HepG2 (cell line): ENCODE measurements at regions not wholly inside any gene's neighbourhood (a gene's known extent, or its start where the extent isn't known, plus 50 kb on each side); places are given as distances from the start of the nearest gene placed in this dataset.

Source experiments
- ATAC-seq: fragments of 200-7000 bp; cut with Tn5 transposase; 3 replicates; pipeline ENCODE4 v1.9.1; 2020; ENCODE audit warnings: mild to moderate bottlenecking, moderate library complexity
- BruUV-seq: library from RNA; stranded (reverse); fragments of 400-500 nt; replicated peaks from 2 replicates; lab custom pipeline; 2021; lab: Mats Ljungman, UMichigan
- CTCF ChIA-PET: fragments of 300-600 bp; formaldehyde crosslinking; extraction: SDS; loops from one replicate; lab custom pipeline; 2021; ENCODE audit warnings: low total read pairs, inconsistent platforms, low intra/inter-chr PET ratio; lab: Yijun Ruan, JAX
- POLR2A ChIA-PET: fragments of 350-600 bp; sonication (Branson Sonifier 250); formaldehyde crosslinking; loops from one replicate; lab custom pipeline; 2020; ENCODE audit warnings: antibody characterized with exemption, inconsistent platforms; lab: Yijun Ruan, JAX
- DNase-seq: peaks from one replicate; pipeline ENCODE4 v3.0.0-alpha.2; 2015; ENCODE audit warnings: low spot score
- FAIRE-seq: peaks from 3 replicates; lab custom pipeline; 2011; peaks lifted over from hg19 to GRCh38; lab: Jason Lieb, UNC
- H2AFZ ChIP-seq: one replicate; pipeline ENCODE4 v1.6.1; 2011; ENCODE audit warnings: low read length, inconsistent platforms
- H3K27ac ChIP-seq: fragments of 300-600 bp; 3 replicates; pipeline ENCODE4 v1.8.0; 2011; ENCODE audit warnings: mixed run types, mild to moderate bottlenecking, mixed read lengths, low read length, inconsistent platforms; ENCODE audit not compliant: insufficient read depth; ENCODE audit errors: extremely low read length
- H3K27me3 ChIP-seq, 2 experiments: fragments of 200-600 bp in 1 of 2; 2 replicates in 1 of 2; 3 replicates in 1 of 2; pipeline versions ENCODE4 v1.6.0 to v1.8.0; 2011; ENCODE audit warnings: low read length in 2 of 2, mild to moderate bottlenecking in 2 of 2, moderate library complexity in 2 of 2, inconsistent platforms in 1 of 2; ENCODE audit not compliant: insufficient read depth in 2 of 2, control insufficient read depth in 1 of 2
- H3K36me3 ChIP-seq, 2 experiments: fragments of 200-600 bp in 1 of 2; replicated peaks in 1 of 2; 2 replicates in 1 of 2; 3 replicates in 1 of 2; pipeline versions ENCODE4 v1.5.1 to v1.8.0; 2011; ENCODE audit warnings: low read length in 2 of 2, inconsistent platforms in 1 of 2; ENCODE audit not compliant: insufficient read depth in 2 of 2, control insufficient read depth in 1 of 2
- H3K4me1 ChIP-seq: 2 replicates; pipeline ENCODE4 v1.5.1; 2012; ENCODE audit warnings: low read length, inconsistent platforms; ENCODE audit not compliant: insufficient read depth
- H3K4me2 ChIP-seq: 2 replicates; pipeline ENCODE4 v1.6.0; 2011; ENCODE audit warnings: low read depth, low read length, inconsistent platforms
- H3K4me3 ChIP-seq, 3 experiments: fragments of 200-600 bp in 1 of 3; sonication (generic), shearing (Covaris generic) in 1 of 3; replicated peaks in 1 of 3; 2 replicates each; pipeline ENCODE4 v1.5.1; 2011 to 2016; ENCODE audit warnings: low read length in 3 of 3, inconsistent platforms in 2 of 3, low read depth in 2 of 3, mild to moderate bottlenecking in 2 of 3, control low read depth in 1 of 3, mixed read lengths in 1 of 3; ENCODE audit not compliant: insufficient read depth in 1 of 3
- H3K79me2 ChIP-seq: one replicate; pipeline ENCODE4 v1.6.1; 2011; ENCODE audit warnings: low read length, inconsistent platforms; ENCODE audit not compliant: insufficient read depth
- H3K9ac ChIP-seq: 2 replicates; pipeline ENCODE4 v1.6.0; 2011; ENCODE audit warnings: mild to moderate bottlenecking, low read depth, low read length, inconsistent platforms; ENCODE audit not compliant: insufficient read depth
- H3K9me3 ChIP-seq: 2 replicates; pipeline ENCODE4 v1.5.1; 2012; ENCODE audit warnings: mild to moderate bottlenecking, low read length
- H4K20me1 ChIP-seq: 2 replicates; pipeline ENCODE4 v1.6.0; 2011; ENCODE audit warnings: inconsistent platforms, mild to moderate bottlenecking, low read length, moderate library complexity; ENCODE audit not compliant: insufficient read depth
- EZH2 ChIP-seq: conservative IDR thresholded peaks from 2 replicates; pipeline ENCODE4 v1.6.1; 2012; ENCODE audit warnings: mild to moderate bottlenecking, low read depth, low read length, moderate library complexity
- KMT2B ChIP-seq: IDR thresholded peaks from 2 replicates; pipeline ENCODE4 v1.6.1; 2016; ENCODE audit warnings: missing genetic modification reagents, missing compliant biosample characterization
- MTF2 ChIP-seq: sonication (generic); formaldehyde crosslinking; IDR thresholded peaks from 2 replicates; pipeline ENCODE4 v1.5.0; 2020; ENCODE audit warnings: missing genetic modification reagents, borderline replicate concordance
- MXD1 ChIP-seq: sonication (generic); formaldehyde crosslinking; IDR thresholded peaks from 2 replicates; pipeline ENCODE4 v1.4.0; 2020; ENCODE audit warnings: mild to moderate bottlenecking, missing genetic modification reagents
- MXD4 ChIP-seq: IDR thresholded peaks from 2 replicates; pipeline ENCODE4 v1.6.1; 2016; ENCODE audit warnings: mild to moderate bottlenecking, missing biosample characterization, missing genetic modification reagents
- PAXIP1 ChIP-seq: sonication (generic); formaldehyde crosslinking; conservative IDR thresholded peaks from 2 replicates; pipeline ENCODE4 v1.4.0; 2020; ENCODE audit warnings: mild to moderate bottlenecking, missing genetic modification reagents, moderate library complexity
- SOX5 ChIP-seq: IDR thresholded peaks from 2 replicates; pipeline ENCODE4 v1.6.1; 2016; ENCODE audit warnings: borderline replicate concordance
- TAF1 ChIP-seq: sonication (generic); formaldehyde crosslinking; IDR thresholded peaks from 2 replicates; pipeline ENCODE4 v1.4.0; 2020; ENCODE audit warnings: missing genetic modification reagents
- U2AF2 ChIP-seq: fragments of 200-400 bp; formaldehyde crosslinking; IDR thresholded peaks from 2 replicates; pipeline ENCODE4 v1.6.1; 2017; ENCODE audit warnings: low read depth, mild to moderate bottlenecking, low read length
- XBP1 ChIP-seq: sonication (generic); formaldehyde crosslinking; IDR thresholded peaks from 2 replicates; pipeline ENCODE4 v1.5.0; 2020; ENCODE audit warnings: missing genetic modification reagents
- ZNF207 ChIP-seq: fragments of 450-650 bp; IDR thresholded peaks from 2 replicates; pipeline ENCODE4 v1.6.1; 2016; ENCODE audit warnings: antibody characterized with exemption, borderline replicate concordance
- ZNF281 ChIP-seq: sonication (generic); formaldehyde crosslinking; IDR thresholded peaks from 2 replicates; pipeline ENCODE4 v1.4.0; 2020; ENCODE audit warnings: missing genetic modification reagents, borderline replicate concordance
- ZNF326 ChIP-seq: sonication (generic); formaldehyde crosslinking; IDR thresholded peaks from 2 replicates; pipeline ENCODE4 v1.4.0; 2020; ENCODE audit warnings: missing genetic modification reagents, borderline replicate concordance
- ZNF773 ChIP-seq: sonication (generic); formaldehyde crosslinking; IDR thresholded peaks from 2 replicates; pipeline ENCODE4 v1.4.0; 2020; ENCODE audit warnings: missing genetic modification reagents, borderline replicate concordance
- WGBS: methylation state at CpG from one replicate; pipeline ENCODE4 v1.1.6; 2017; ENCODE audit warnings: low lambda C conversion rate; 5-methylcytosine and 5-hydroxymethylcytosine counted together
- in situ Hi-C: cut with HindIII; loops from 2 replicates; pipeline ENCODE4 v1.10.0; 2017; ENCODE audit warnings: low pct_unique_long_range_greater_than_20kb; ENCODE audit not compliant: extremely low pct_ligation_motif_present
- intact Hi-C: fragments of 100-400 bp; cut with micrococcal nuclease; formaldehyde crosslinking; loops from one replicate; pipeline ENCODE4 v1.10.0; 2022; ENCODE audit not compliant: unreplicated experiment

GRCh38 chr10:121294630-121295029, 303.6 kb downstream of the FGFR2 start:
- no peak for ATAC-seq
- H3K79me2 ChIP-seq = no peaks in the 10 kb centered on the region
- H2AFZ ChIP-seq = no peak overlapping the region
- in situ Hi-C loops = no loop called here
- no peak overlapping the region for H3K9ac ChIP-seq
- intact Hi-C loops = no loop called here
- no peaks in the 10 kb centered on the region for H3K9me3 ChIP-seq
- H3K4me3 ChIP-seq = no peak overlapping the region
- H3K4me2 ChIP-seq = no peak overlapping the region
- H3K36me3 ChIP-seq = no peaks in the 10 kb centered on the region
- TF ChIP-seq ZNF326 (CRISPR knock-in tag) (no peak), MXD4 (CRISPR knock-in tag) (no peak), MTF2 (CRISPR knock-in tag) (no peak), MXD1 (CRISPR knock-in tag) (no peak)
- TF ChIP-seq, all 625 proteins: peak for 0
- no peaks in the 10 kb centered on the region for H4K20me1 ChIP-seq
- ChIA-PET CTCF (no interaction called here), POLR2A (no interaction called here)
- BruUV-seq = no TSS peak
- H3K27ac ChIP-seq = no peak overlapping the region
- no peak for DNase-seq
- FAIRE-seq = no peak
- no peaks in the 10 kb centered on the region for H3K4me1 ChIP-seq
- WGBS = 0% methylated on average over 3 of the region's 3 CpGs
- peaks cover 1 to 13% of the 10 kb centered on the region in 2 experiments; a peak in 2 of 5 replicates for H3K27me3 ChIP-seq

GRCh38 chr10:121296378-121296777, 301.9 kb downstream of the FGFR2 start:
- no peak for FAIRE-seq
- in situ Hi-C loops = no loop called here
- 39% methylated on average over 2 of the region's 2 CpGs for WGBS
- no peaks in the 10 kb centered on the region for H4K20me1 ChIP-seq
- no peak overlapping the region for H3K4me2 ChIP-seq
- CTCF ChIA-PET = no interaction called here
- no peak for ATAC-seq
- no peak overlapping the region for H3K4me3 ChIP-seq
- H3K9ac ChIP-seq = no peak overlapping the region
- no peaks in the 10 kb centered on the region for H3K79me2 ChIP-seq
- H3K9me3 ChIP-seq = no peaks in the 10 kb centered on the region
- H3K27me3 ChIP-seq = peaks cover under 1 to 6% of the 10 kb centered on the region in 2 experiments; a peak in 1 of 5 replicates
- BruUV-seq = no TSS peak
- no peak for DNase-seq
- H3K36me3 ChIP-seq = no peaks in the 10 kb centered on the region
- no peak overlapping the region for H2AFZ ChIP-seq
- H3K4me1 ChIP-seq = no peaks in the 10 kb centered on the region
- no peak overlapping the region for H3K27ac ChIP-seq
- POLR2A ChIA-PET = no interaction called here
- intact Hi-C loops = no loop called here
- no peak for TF ChIP-seq TAF1 (CRISPR knock-in tag)
- TF ChIP-seq XBP1 (CRISPR knock-in tag) = no peak
- no peak for TF ChIP-seq ZNF281 (CRISPR knock-in tag)
- TF ChIP-seq PAXIP1 (CRISPR knock-in tag) = no peak
- no peak for TF ChIP-seq ZNF773 (CRISPR knock-in tag)
- TF ChIP-seq EZH2 = no peak
- TF ChIP-seq U2AF2 = no peak
- no peak for TF ChIP-seq KMT2B (CRISPR knock-in tag)
- TF ChIP-seq ZNF207 = no peak
- no peak for TF ChIP-seq SOX5 (CRISPR knock-in tag)
